KMS-11 (cell line): ENCODE measurements at regions not wholly inside any gene's neighbourhood (a gene's known extent, or its start where the extent isn't known, plus 50 kb on each side); places are given as distances from the start of the nearest gene placed in this dataset.

ENCODE experiments used
- H2AFZ ChIP-seq: fragments of 200-600 bp; sonication (generic); 2 replicates; pipeline ENCODE4 v1.6.1; 2016; ENCODE audit warnings: antibody characterized with exemption, mixed run types, low read depth
- H3K27ac ChIP-seq: fragments of 200-600 bp; sonication (generic); 2 replicates; pipeline ENCODE4 v1.6.1; 2016; ENCODE audit warnings: mild to moderate bottlenecking, mixed run types
- H3K27me3 ChIP-seq: fragments of 200-600 bp; sonication (generic); 2 replicates; pipeline ENCODE4 v1.6.1; 2017; ENCODE audit warnings: mild to moderate bottlenecking, low read depth, mixed run types, moderate library complexity; ENCODE audit not compliant: insufficient read depth
- H3K36me3 ChIP-seq: fragments of 200-600 bp; sonication (generic); 2 replicates; pipeline ENCODE4 v1.6.1; 2017; ENCODE audit warnings: mild to moderate bottlenecking, mixed run types; ENCODE audit not compliant: insufficient read depth
- H3K4me1 ChIP-seq: fragments of 200-600 bp; sonication (generic); 2 replicates; pipeline ENCODE4 v1.6.1; 2016; ENCODE audit warnings: mild to moderate bottlenecking, low read depth, mixed run types; ENCODE audit not compliant: poor library complexity, severe bottlenecking
- H3K4me2 ChIP-seq: fragments of 200-600 bp; sonication (generic); 2 replicates; pipeline ENCODE4 v1.7.0; 2016; ENCODE audit warnings: mild to moderate bottlenecking, mixed run types
- H3K4me3 ChIP-seq: fragments of 200-600 bp; sonication (generic); IDR thresholded peaks from 2 replicates; pipeline ENCODE4 v1.6.1; 2017; ENCODE audit warnings: low read depth, low read length, mixed read lengths; ENCODE audit not compliant: insufficient read depth
- H3K79me2 ChIP-seq: fragments of 200-600 bp; sonication (generic); 2 replicates; pipeline ENCODE4 v1.6.1; 2016; ENCODE audit warnings: low read depth, mixed run types; ENCODE audit not compliant: insufficient read depth
- H3K9ac ChIP-seq: fragments of 200-600 bp; sonication (generic); 2 replicates; pipeline ENCODE4 v1.6.1; 2016; ENCODE audit warnings: mild to moderate bottlenecking, mixed run types
- H4K20me1 ChIP-seq: fragments of 200-600 bp; sonication (generic); 2 replicates; pipeline ENCODE4 v1.6.1; 2016; ENCODE audit warnings: mild to moderate bottlenecking, mixed run types; ENCODE audit not compliant: insufficient read depth
- CTCF ChIP-seq: fragments of 200-600 bp; sonication (generic); conservative IDR thresholded peaks from 2 replicates; pipeline ENCODE4 v1.6.1; 2017; ENCODE audit warnings: low read depth, mild to moderate bottlenecking, antibody characterized with exemption, low read length, moderate library complexity, mixed read lengths

- no peak overlapping the region for H3K9ac ChIP-seq
- H2AFZ ChIP-seq = no peak overlapping the region
- no peaks in the 10 kb centered on the region for H4K20me1 ChIP-seq
- H3K4me3 ChIP-seq = no peak overlapping the region
- no peaks in the 10 kb centered on the region for H3K36me3 ChIP-seq
- no peak overlapping the region for H3K27ac ChIP-seq
- no peaks in the 10 kb centered on the region for H3K27me3 ChIP-seq
- no peaks in the 10 kb centered on the region for H3K79me2 ChIP-seq
- H3K4me1 ChIP-seq = peaks cover 1% of the 10 kb centered on the region
- no peak for TF ChIP-seq CTCF
- no peak overlapping the region for H3K4me2 ChIP-seq
These were observed 155.7 kb downstream of the KLF13 start for GRCh38 chr15:31482122-31482922.

GRCh38 chr15:31483053-31483985, 156.7 kb downstream of the KLF13 start:
- H3K9ac ChIP-seq = no peak overlapping the region
- H3K27me3 ChIP-seq = no peaks in the 10 kb centered on the region
- no peak overlapping the region for H3K4me3 ChIP-seq

GRCh38 chr15:31483986-31484951, 157.6 kb downstream of the KLF13 start:
- Histone ChIP-seq H3K79me2 (no peaks in the 10 kb centered on the region), H3K36me3 (no peaks in the 10 kb centered on the region), H3K4me1 (peaks cover 21% of the 10 kb centered on the region), H3K4me3 (no peak overlapping the region), H2AFZ (no peak overlapping the region), H3K27me3 (no peaks in the 10 kb centered on the region), H4K20me1 (no peaks in the 10 kb centered on the region), H3K4me2 (no peak overlapping the region), H3K27ac (no peak overlapping the region), H3K9ac (no peak overlapping the region)
- TF ChIP-seq CTCF = no peak

More at GRCh38 chr15:31483053-31483985, 156.7 kb downstream of the KLF13 start:
- Histone ChIP-seq H3K36me3 (no peaks in the 10 kb centered on the region), H3K27ac (no peak overlapping the region), H3K79me2 (no peaks in the 10 kb centered on the region), H3K4me1 (peaks cover 11% of the 10 kb centered on the region), H4K20me1 (no peaks in the 10 kb centered on the region), H2AFZ (no peak overlapping the region), H3K4me2 (no peak overlapping the region)
- no peak for TF ChIP-seq CTCF

GRCh38 chr15:31484986-31485385, 158.4 kb downstream of the KLF13 start:
- Histone ChIP-seq H3K79me2 (no peaks in the 10 kb centered on the region), H3K4me2 (no peak overlapping the region), H3K4me3 (no peak overlapping the region), H3K27ac (no peak overlapping the region), H3K9ac (no peak overlapping the region), H3K4me1 (peaks cover 28% of the 10 kb centered on the region), H4K20me1 (no peaks in the 10 kb centered on the region), H3K36me3 (no peaks in the 10 kb centered on the region), H2AFZ (no peak overlapping the region), H3K27me3 (no peaks in the 10 kb centered on the region)
- no peak for TF ChIP-seq CTCF
